WTC11 (cell line): ENCODE measurements at regions not wholly inside any gene's neighbourhood (a gene's known extent, or its start where the extent isn't known, plus 50 kb on each side); places are given as distances from the start of the nearest gene placed in this dataset.

ENCODE experiments used
- ESRRA ChIP-seq: sonication (generic); formaldehyde crosslinking; IDR thresholded peaks from 2 replicates; pipeline ENCODE4 v1.8.1; 2022; ENCODE audit warnings: mild to moderate bottlenecking, missing genetic modification reagents, borderline replicate concordance
- RORB ChIP-seq: fragments of 250-450 bp; sonication (Bioruptor Pico); IDR thresholded peaks from 2 replicates; pipeline ENCODE4 v1.9.0; 2021; ENCODE audit warnings: mild to moderate bottlenecking
- ZNF121 ChIP-seq: sonication (generic); formaldehyde crosslinking; IDR thresholded peaks from 2 replicates; pipeline ENCODE4 v1.8.0; 2023; ENCODE audit warnings: missing genetic modification reagents
- TF ChIP-seq, protein P1 (sequence below): fragments of 200-600 bp; IDR thresholded peaks from 2 replicates; pipeline ENCODE4 v1.8.0; 2022; ENCODE audit warnings: antibody characterized with exemption
- TF ChIP-seq, protein P2 (sequence below): fragments of 250-450 bp; sonication (Bioruptor Pico); IDR thresholded peaks from 2 replicates; pipeline ENCODE4 v1.9.0; 2021; ENCODE audit warnings: mild to moderate bottlenecking

DNA sequence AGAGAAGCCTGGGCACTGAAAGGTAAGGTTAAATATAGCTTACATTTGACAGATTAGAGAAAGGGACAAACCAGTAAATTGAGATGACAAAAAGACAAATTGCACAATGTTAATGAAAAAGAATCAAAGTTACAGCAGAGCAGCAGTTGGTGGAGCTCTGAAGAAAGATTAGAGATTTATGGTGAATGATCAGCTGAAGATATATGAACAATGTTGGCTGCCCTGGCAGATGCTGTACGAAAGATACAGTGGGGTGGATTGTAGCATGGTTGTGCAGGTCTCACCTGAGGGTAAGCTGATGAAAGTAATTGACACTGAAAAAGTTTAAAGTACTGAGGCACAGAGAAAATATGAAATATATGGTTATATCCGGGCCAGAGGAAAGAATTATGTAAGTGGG is 492.1 kb downstream of the ARHGEF28 start:
- TF ChIP-seq, protein P1, sequence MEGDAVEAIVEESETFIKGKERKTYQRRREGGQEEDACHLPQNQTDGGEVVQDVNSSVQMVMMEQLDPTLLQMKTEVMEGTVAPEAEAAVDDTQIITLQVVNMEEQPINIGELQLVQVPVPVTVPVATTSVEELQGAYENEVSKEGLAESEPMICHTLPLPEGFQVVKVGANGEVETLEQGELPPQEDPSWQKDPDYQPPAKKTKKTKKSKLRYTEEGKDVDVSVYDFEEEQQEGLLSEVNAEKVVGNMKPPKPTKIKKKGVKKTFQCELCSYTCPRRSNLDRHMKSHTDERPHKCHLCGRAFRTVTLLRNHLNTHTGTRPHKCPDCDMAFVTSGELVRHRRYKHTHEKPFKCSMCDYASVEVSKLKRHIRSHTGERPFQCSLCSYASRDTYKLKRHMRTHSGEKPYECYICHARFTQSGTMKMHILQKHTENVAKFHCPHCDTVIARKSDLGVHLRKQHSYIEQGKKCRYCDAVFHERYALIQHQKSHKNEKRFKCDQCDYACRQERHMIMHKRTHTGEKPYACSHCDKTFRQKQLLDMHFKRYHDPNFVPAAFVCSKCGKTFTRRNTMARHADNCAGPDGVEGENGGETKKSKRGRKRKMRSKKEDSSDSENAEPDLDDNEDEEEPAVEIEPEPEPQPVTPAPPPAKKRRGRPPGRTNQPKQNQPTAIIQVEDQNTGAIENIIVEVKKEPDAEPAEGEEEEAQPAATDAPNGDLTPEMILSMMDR = no peak
- TF ChIP-seq ZNF121 (CRISPR knock-in tag) (no peak), RORB (CRISPR knock-in tag) (no peak), ESRRA (no peak)
- TF ChIP-seq, protein P2, sequence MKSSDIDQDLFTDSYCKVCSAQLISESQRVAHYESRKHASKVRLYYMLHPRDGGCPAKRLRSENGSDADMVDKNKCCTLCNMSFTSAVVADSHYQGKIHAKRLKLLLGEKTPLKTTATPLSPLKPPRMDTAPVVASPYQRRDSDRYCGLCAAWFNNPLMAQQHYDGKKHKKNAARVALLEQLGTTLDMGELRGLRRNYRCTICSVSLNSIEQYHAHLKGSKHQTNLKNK = no peak
